ENCODE measurements at regions not wholly inside any gene's neighbourhood (a gene's known extent, or its start where the extent isn't known, plus 50 kb on each side); places are given as distances from the start of the nearest gene placed in this dataset.
"Not testable (repeated sequence)": the region's sequence is repeated elsewhere in the genome, so short reads cannot be mapped to it uniquely, and the experiment has no call there.

DNA sequence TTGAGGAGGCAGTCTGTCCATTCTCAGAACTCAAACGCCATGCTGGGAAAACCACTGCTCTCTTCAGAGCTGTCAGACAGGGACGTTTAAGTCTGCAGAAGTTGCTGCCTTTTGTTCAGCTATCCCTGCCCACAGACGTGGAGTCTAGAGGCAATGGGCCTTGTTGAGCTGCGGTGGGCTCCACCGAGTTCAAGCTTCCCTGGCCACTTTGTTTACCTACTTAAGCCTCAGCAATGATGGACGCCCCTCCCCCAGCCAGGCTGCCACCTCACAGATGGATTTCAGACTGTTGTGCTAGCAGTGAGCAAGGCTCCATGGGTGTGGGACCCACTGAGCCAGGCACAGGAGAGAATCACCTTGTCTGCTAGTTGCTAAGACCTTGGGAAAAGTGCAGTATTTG lies 375.1 kb downstream of the ZNF33B start:
- not testable (repeated sequence) for H3K4me1 Mint-ChIP-seq (ENCODE audit: low read depth); DNase-seq (ENCODE audit: low spot score); H3K27ac Mint-ChIP-seq (ENCODE audit: unreplicated experiment); H3K4me3 Mint-ChIP-seq (ENCODE audit: unreplicated experiment); H3K27me3 Mint-ChIP-seq (ENCODE audit: low read depth); H3K36me3 Mint-ChIP-seq (ENCODE audit: low read depth)
- peaks cover 50% of the 10 kb centered on the region for H3K9me3 Mint-ChIP-seq (ENCODE audit: low read depth)

DNA sequence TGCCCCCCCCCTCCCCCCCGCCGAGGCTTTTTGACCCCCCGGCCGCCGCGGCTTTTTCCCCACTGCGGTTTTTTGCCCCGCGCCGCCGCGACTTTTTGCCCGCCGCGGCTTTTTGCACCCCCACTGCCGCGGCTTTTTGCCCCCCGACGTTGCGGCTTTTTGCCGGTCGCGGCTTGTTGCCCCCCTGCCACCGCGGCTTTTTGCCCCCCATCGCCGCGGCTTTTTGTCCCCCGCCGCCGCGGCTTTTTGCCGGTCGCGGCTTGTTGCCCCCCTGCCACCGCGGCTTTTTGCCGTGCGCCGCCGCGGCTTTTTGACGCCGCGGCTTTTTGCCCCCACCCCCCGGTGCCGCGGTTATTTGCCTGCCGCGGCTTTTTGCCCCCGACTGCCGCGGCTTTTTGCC lies 395.4 kb downstream of the ZNF33B start:
- not testable (repeated sequence) for H3K36me3 Mint-ChIP-seq (ENCODE audit: low read depth); H3K4me1 Mint-ChIP-seq (ENCODE audit: low read depth); H3K27ac Mint-ChIP-seq (ENCODE audit: unreplicated experiment); H3K27me3 Mint-ChIP-seq (ENCODE audit: low read depth); DNase-seq (ENCODE audit: low spot score); H3K4me3 Mint-ChIP-seq (ENCODE audit: unreplicated experiment)
- H3K9me3 Mint-ChIP-seq (ENCODE audit: low read depth): peaks cover 18% of the 10 kb centered on the region

DNA sequence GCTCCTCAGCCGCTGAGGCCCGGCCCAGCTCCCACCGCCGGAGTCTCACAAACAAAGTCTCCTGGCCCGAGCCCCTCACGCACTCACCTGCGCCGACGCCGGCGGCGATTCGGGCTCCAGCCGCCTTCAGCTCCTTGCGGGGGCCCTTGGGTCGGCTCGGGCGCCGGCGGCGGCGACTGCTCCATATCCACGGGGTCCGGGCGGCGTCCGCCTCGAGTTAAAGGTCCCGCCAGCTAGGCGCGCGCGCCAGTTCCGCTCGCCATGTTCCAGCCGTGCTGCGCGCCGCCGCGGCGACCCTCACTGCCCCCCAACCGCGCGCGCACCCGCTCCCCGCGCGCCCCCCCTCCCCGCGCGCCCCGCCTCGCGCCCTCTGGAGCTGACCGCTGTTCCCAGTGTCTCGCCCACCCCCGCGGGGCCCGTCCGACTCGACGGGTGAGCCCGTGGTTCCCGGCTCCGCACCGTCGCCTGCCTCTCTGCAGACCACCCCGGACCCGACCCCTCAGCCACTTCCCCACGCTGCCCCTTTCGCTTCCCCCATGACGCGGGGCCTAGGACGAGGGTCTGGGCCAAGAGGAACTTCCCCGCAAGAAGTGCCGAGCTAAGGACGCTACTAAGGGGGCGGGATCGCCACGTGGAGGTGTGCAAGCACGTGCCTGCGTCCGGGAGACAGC lies 396.1 kb downstream of the ZNF33B start:
- H3K4me3 Mint-ChIP-seq (ENCODE audit: unreplicated experiment): no peak overlapping the region
- no peaks in the 10 kb centered on the region for H3K36me3 Mint-ChIP-seq (ENCODE audit: low read depth)
- no peak for DNase-seq (ENCODE audit: low spot score)
- peaks cover 21% of the 10 kb centered on the region for H3K9me3 Mint-ChIP-seq (ENCODE audit: low read depth)
- no peak overlapping the region for H3K27ac Mint-ChIP-seq (ENCODE audit: unreplicated experiment)
- H3K4me1 Mint-ChIP-seq (ENCODE audit: low read depth): no peaks in the 10 kb centered on the region
- H3K27me3 Mint-ChIP-seq (ENCODE audit: low read depth): no peaks in the 10 kb centered on the region
- TF ChIP-seq, protein P1, sequence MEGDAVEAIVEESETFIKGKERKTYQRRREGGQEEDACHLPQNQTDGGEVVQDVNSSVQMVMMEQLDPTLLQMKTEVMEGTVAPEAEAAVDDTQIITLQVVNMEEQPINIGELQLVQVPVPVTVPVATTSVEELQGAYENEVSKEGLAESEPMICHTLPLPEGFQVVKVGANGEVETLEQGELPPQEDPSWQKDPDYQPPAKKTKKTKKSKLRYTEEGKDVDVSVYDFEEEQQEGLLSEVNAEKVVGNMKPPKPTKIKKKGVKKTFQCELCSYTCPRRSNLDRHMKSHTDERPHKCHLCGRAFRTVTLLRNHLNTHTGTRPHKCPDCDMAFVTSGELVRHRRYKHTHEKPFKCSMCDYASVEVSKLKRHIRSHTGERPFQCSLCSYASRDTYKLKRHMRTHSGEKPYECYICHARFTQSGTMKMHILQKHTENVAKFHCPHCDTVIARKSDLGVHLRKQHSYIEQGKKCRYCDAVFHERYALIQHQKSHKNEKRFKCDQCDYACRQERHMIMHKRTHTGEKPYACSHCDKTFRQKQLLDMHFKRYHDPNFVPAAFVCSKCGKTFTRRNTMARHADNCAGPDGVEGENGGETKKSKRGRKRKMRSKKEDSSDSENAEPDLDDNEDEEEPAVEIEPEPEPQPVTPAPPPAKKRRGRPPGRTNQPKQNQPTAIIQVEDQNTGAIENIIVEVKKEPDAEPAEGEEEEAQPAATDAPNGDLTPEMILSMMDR (IDR thresholded peaks at IDR 0.05): no peak

GRCh38 chr10:42236401-42236800 lies 402.0 kb downstream of the ZNF33B start:
- H3K36me3 Mint-ChIP-seq (ENCODE audit: low read depth); H3K4me1 Mint-ChIP-seq (ENCODE audit: low read depth): not testable (repeated sequence)
- H3K9me3 Mint-ChIP-seq (ENCODE audit: low read depth): peaks cover 12% of the 10 kb centered on the region

GRCh38 chr10:42235736-42236135 lies 402.6 kb downstream of the ZNF33B start:
- not testable (repeated sequence) for H3K4me1 Mint-ChIP-seq (ENCODE audit: low read depth); H3K27me3 Mint-ChIP-seq (ENCODE audit: low read depth); H3K27ac Mint-ChIP-seq (ENCODE audit: unreplicated experiment); H3K36me3 Mint-ChIP-seq (ENCODE audit: low read depth); H3K4me3 Mint-ChIP-seq (ENCODE audit: unreplicated experiment)
- peak; percentile 65 for DNase-seq (ENCODE audit: low spot score)
- H3K9me3 Mint-ChIP-seq (ENCODE audit: low read depth): peaks cover 12% of the 10 kb centered on the region

More at GRCh38 chr10:42236401-42236800, 402.0 kb downstream of the ZNF33B start:
- not testable (repeated sequence) for DNase-seq (ENCODE audit: low spot score); H3K27ac Mint-ChIP-seq (ENCODE audit: unreplicated experiment); H3K27me3 Mint-ChIP-seq (ENCODE audit: low read depth); H3K4me3 Mint-ChIP-seq (ENCODE audit: unreplicated experiment)

- H3K9me3 Mint-ChIP-seq (ENCODE audit: low read depth): peaks cover 12% of the 10 kb centered on the region
Measured at GRCh38 chr10:42235241-42235640, 403.1 kb downstream of the ZNF33B start.

GRCh38 chr10:42234506-42234905 lies 403.9 kb downstream of the ZNF33B start:
- peak; percentile 69 for DNase-seq (ENCODE audit: low spot score)
- not testable (repeated sequence) for H3K4me3 Mint-ChIP-seq (ENCODE audit: unreplicated experiment); H3K27me3 Mint-ChIP-seq (ENCODE audit: low read depth); H3K27ac Mint-ChIP-seq (ENCODE audit: unreplicated experiment); H3K36me3 Mint-ChIP-seq (ENCODE audit: low read depth); H3K4me1 Mint-ChIP-seq (ENCODE audit: low read depth)
- peaks cover 14% of the 10 kb centered on the region for H3K9me3 Mint-ChIP-seq (ENCODE audit: low read depth)

More at GRCh38 chr10:42235241-42235640, 403.1 kb downstream of the ZNF33B start:
- not testable (repeated sequence) for H3K27me3 Mint-ChIP-seq (ENCODE audit: low read depth); H3K4me3 Mint-ChIP-seq (ENCODE audit: unreplicated experiment); H3K36me3 Mint-ChIP-seq (ENCODE audit: low read depth); H3K4me1 Mint-ChIP-seq (ENCODE audit: low read depth); DNase-seq (ENCODE audit: low spot score); H3K27ac Mint-ChIP-seq (ENCODE audit: unreplicated experiment)

GRCh38 chr10:42233461-42234206 lies 404.7 kb downstream of the ZNF33B start:
- H3K27me3 Mint-ChIP-seq (ENCODE audit: low read depth); H3K27ac Mint-ChIP-seq (ENCODE audit: unreplicated experiment); H3K36me3 Mint-ChIP-seq (ENCODE audit: low read depth); H3K4me1 Mint-ChIP-seq (ENCODE audit: low read depth); H3K4me3 Mint-ChIP-seq (ENCODE audit: unreplicated experiment): not testable (repeated sequence)
- peak; percentile 65 for DNase-seq (ENCODE audit: low spot score)
- H3K9me3 Mint-ChIP-seq (ENCODE audit: low read depth): peaks cover 15% of the 10 kb centered on the region

- H3K27me3 Mint-ChIP-seq (ENCODE audit: low read depth); H3K27ac Mint-ChIP-seq (ENCODE audit: unreplicated experiment); H3K4me1 Mint-ChIP-seq (ENCODE audit: low read depth); H3K36me3 Mint-ChIP-seq (ENCODE audit: low read depth); H3K4me3 Mint-ChIP-seq (ENCODE audit: unreplicated experiment): not testable (repeated sequence)
- H3K9me3 Mint-ChIP-seq (ENCODE audit: low read depth): peaks cover 20% of the 10 kb centered on the region
- peak; percentile 79 for DNase-seq (ENCODE audit: low spot score)
Measured at GRCh38 chr10:42232955-42233354, 405.4 kb downstream of the ZNF33B start.

- H3K4me3 Mint-ChIP-seq (ENCODE audit: unreplicated experiment); H3K4me1 Mint-ChIP-seq (ENCODE audit: low read depth); H3K27ac Mint-ChIP-seq (ENCODE audit: unreplicated experiment); H3K27me3 Mint-ChIP-seq (ENCODE audit: low read depth): not testable (repeated sequence)
- Mint-ChIP-seq H3K9me3 (ENCODE audit: low read depth) (peaks cover 34% of the 10 kb centered on the region), H3K36me3 (ENCODE audit: low read depth) (peaks cover 13% of the 10 kb centered on the region)
- peak; percentile 84 for DNase-seq (ENCODE audit: low spot score)
Measured at GRCh38 chr10:42230812-42231211, 407.6 kb downstream of the ZNF33B start.

- not testable (repeated sequence) for H3K27me3 Mint-ChIP-seq (ENCODE audit: low read depth); H3K27ac Mint-ChIP-seq (ENCODE audit: unreplicated experiment); H3K4me3 Mint-ChIP-seq (ENCODE audit: unreplicated experiment); H3K4me1 Mint-ChIP-seq (ENCODE audit: low read depth)
- DNase-seq (ENCODE audit: low spot score): peak; percentile 75
- H3K9me3 Mint-ChIP-seq (ENCODE audit: low read depth): peaks cover 34% of the 10 kb centered on the region
- peaks cover 13% of the 10 kb centered on the region for H3K36me3 Mint-ChIP-seq (ENCODE audit: low read depth)
Measured at GRCh38 chr10:42230115-42230514, 408.3 kb downstream of the ZNF33B start.

DNA sequence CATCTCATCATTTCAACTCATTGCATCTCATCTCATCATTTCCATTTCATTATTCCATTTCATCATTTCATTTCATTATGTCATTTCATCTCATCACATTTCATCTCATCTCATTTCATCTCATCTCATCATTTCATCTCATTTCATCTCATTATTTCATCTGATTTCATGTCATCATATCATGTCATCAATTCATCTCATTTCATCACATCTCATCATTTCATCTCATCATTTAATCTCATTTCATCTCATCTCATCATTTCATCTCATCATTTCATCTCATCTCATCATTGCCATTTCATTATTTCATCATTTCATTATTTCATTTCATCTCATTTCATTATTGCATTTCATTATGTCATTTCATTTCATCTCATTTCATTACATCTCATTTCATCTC lies 410.5 kb downstream of the ZNF33B start:
- Mint-ChIP-seq H3K9me3 (ENCODE audit: low read depth) (peaks cover 31% of the 10 kb centered on the region), H3K36me3 (ENCODE audit: low read depth) (peaks cover 13% of the 10 kb centered on the region)
- not testable (repeated sequence) for H3K27me3 Mint-ChIP-seq (ENCODE audit: low read depth); H3K4me3 Mint-ChIP-seq (ENCODE audit: unreplicated experiment); H3K27ac Mint-ChIP-seq (ENCODE audit: unreplicated experiment); DNase-seq (ENCODE audit: low spot score); H3K4me1 Mint-ChIP-seq (ENCODE audit: low read depth)

Data from chondrocyte (in vitro differentiated cells).